HepG2 (cell line): ENCODE measurements at regions not wholly inside any gene's neighbourhood (a gene's known extent, or its start where the extent isn't known, plus 50 kb on each side); places are given as distances from the start of the nearest gene placed in this dataset.

Experiments
- ATAC-seq: fragments of 200-7000 bp; cut with Tn5 transposase; 3 replicates; pipeline ENCODE4 v1.9.1; 2020; ENCODE audit warnings: mild to moderate bottlenecking, moderate library complexity
- BruUV-seq: library from RNA; stranded (reverse); fragments of 400-500 nt; replicated peaks from 2 replicates; lab custom pipeline; 2021; lab: Mats Ljungman, UMichigan
- CTCF ChIA-PET: fragments of 300-600 bp; formaldehyde crosslinking; extraction: SDS; loops from one replicate; lab custom pipeline; 2021; ENCODE audit warnings: low total read pairs, inconsistent platforms, low intra/inter-chr PET ratio; lab: Yijun Ruan, JAX
- POLR2A ChIA-PET: fragments of 350-600 bp; sonication (Branson Sonifier 250); formaldehyde crosslinking; loops from one replicate; lab custom pipeline; 2020; ENCODE audit warnings: antibody characterized with exemption, inconsistent platforms; lab: Yijun Ruan, JAX
- DNase-seq: peaks from one replicate; pipeline ENCODE4 v3.0.0-alpha.2; 2015; ENCODE audit warnings: low spot score
- FAIRE-seq: peaks from 3 replicates; lab custom pipeline; 2011; peaks lifted over from hg19 to GRCh38; lab: Jason Lieb, UNC
- H2AFZ ChIP-seq: one replicate; pipeline ENCODE4 v1.6.1; 2011; ENCODE audit warnings: low read length, inconsistent platforms
- H3K27ac ChIP-seq: fragments of 300-600 bp; 3 replicates; pipeline ENCODE4 v1.8.0; 2011; ENCODE audit warnings: mixed run types, mild to moderate bottlenecking, mixed read lengths, low read length, inconsistent platforms; ENCODE audit not compliant: insufficient read depth; ENCODE audit errors: extremely low read length
- H3K27me3 ChIP-seq, 2 experiments: fragments of 200-600 bp in 1 of 2; 2 replicates in 1 of 2; 3 replicates in 1 of 2; pipeline versions ENCODE4 v1.6.0 to v1.8.0; 2011; ENCODE audit warnings: low read length in 2 of 2, mild to moderate bottlenecking in 2 of 2, moderate library complexity in 2 of 2, inconsistent platforms in 1 of 2; ENCODE audit not compliant: insufficient read depth in 2 of 2, control insufficient read depth in 1 of 2
- H3K36me3 ChIP-seq, 2 experiments: fragments of 200-600 bp in 1 of 2; replicated peaks in 1 of 2; 2 replicates in 1 of 2; 3 replicates in 1 of 2; pipeline versions ENCODE4 v1.5.1 to v1.8.0; 2011; ENCODE audit warnings: low read length in 2 of 2, inconsistent platforms in 1 of 2; ENCODE audit not compliant: insufficient read depth in 2 of 2, control insufficient read depth in 1 of 2
- H3K4me1 ChIP-seq: 2 replicates; pipeline ENCODE4 v1.5.1; 2012; ENCODE audit warnings: low read length, inconsistent platforms; ENCODE audit not compliant: insufficient read depth
- H3K4me2 ChIP-seq: 2 replicates; pipeline ENCODE4 v1.6.0; 2011; ENCODE audit warnings: low read depth, low read length, inconsistent platforms
- H3K4me3 ChIP-seq, 3 experiments: fragments of 200-600 bp in 1 of 3; sonication (generic), shearing (Covaris generic) in 1 of 3; replicated peaks in 1 of 3; 2 replicates each; pipeline ENCODE4 v1.5.1; 2011 to 2016; ENCODE audit warnings: low read length in 3 of 3, inconsistent platforms in 2 of 3, low read depth in 2 of 3, mild to moderate bottlenecking in 2 of 3, control low read depth in 1 of 3, mixed read lengths in 1 of 3; ENCODE audit not compliant: insufficient read depth in 1 of 3
- H3K79me2 ChIP-seq: one replicate; pipeline ENCODE4 v1.6.1; 2011; ENCODE audit warnings: low read length, inconsistent platforms; ENCODE audit not compliant: insufficient read depth
- H3K9ac ChIP-seq: 2 replicates; pipeline ENCODE4 v1.6.0; 2011; ENCODE audit warnings: mild to moderate bottlenecking, low read depth, low read length, inconsistent platforms; ENCODE audit not compliant: insufficient read depth
- H3K9me3 ChIP-seq: 2 replicates; pipeline ENCODE4 v1.5.1; 2012; ENCODE audit warnings: mild to moderate bottlenecking, low read length
- H4K20me1 ChIP-seq: 2 replicates; pipeline ENCODE4 v1.6.0; 2011; ENCODE audit warnings: inconsistent platforms, mild to moderate bottlenecking, low read length, moderate library complexity; ENCODE audit not compliant: insufficient read depth
- CREB3 ChIP-seq: sonication (generic); formaldehyde crosslinking; IDR thresholded peaks from 2 replicates; pipeline ENCODE4 v1.5.0; 2020; ENCODE audit warnings: missing genetic modification reagents
- FOSL1 ChIP-seq: sonication (generic); formaldehyde crosslinking; IDR thresholded peaks from 2 replicates; pipeline ENCODE4 v1.9.0; 2021; ENCODE audit warnings: missing genetic modification reagents, borderline replicate concordance
- HHEX ChIP-seq: IDR thresholded peaks from 2 replicates; pipeline ENCODE4 v1.6.1; 2016; ENCODE audit warnings: control low read depth
- KAT7 ChIP-seq: IDR thresholded peaks from 2 replicates; pipeline ENCODE4 v1.6.1; 2018; ENCODE audit warnings: borderline replicate concordance, missing compliant biosample characterization
- ZBTB33 ChIP-seq: sonication (generic); formaldehyde crosslinking; IDR thresholded peaks from 2 replicates; pipeline ENCODE4 v1.4.0; 2020; ENCODE audit warnings: missing genetic modification reagents
- ZNF589 ChIP-seq: sonication (generic); formaldehyde crosslinking; conservative IDR thresholded peaks from 2 replicates; pipeline ENCODE4 v1.8.0; 2022; ENCODE audit warnings: mild to moderate bottlenecking, moderate library complexity, missing genetic modification reagents
- ZSCAN30 ChIP-seq: sonication (generic); formaldehyde crosslinking; IDR thresholded peaks from 2 replicates; pipeline ENCODE4 v1.5.0; 2020; ENCODE audit warnings: mild to moderate bottlenecking, missing genetic modification reagents
- WGBS: methylation state at CpG from one replicate; pipeline ENCODE4 v1.1.6; 2017; ENCODE audit warnings: low lambda C conversion rate; 5-methylcytosine and 5-hydroxymethylcytosine counted together
- in situ Hi-C: cut with HindIII; loops from 2 replicates; pipeline ENCODE4 v1.10.0; 2017; ENCODE audit warnings: low pct_unique_long_range_greater_than_20kb; ENCODE audit not compliant: extremely low pct_ligation_motif_present
- intact Hi-C: fragments of 100-400 bp; cut with micrococcal nuclease; formaldehyde crosslinking; loops from one replicate; pipeline ENCODE4 v1.10.0; 2022; ENCODE audit not compliant: unreplicated experiment

GRCh38 chr2:17124575-17125318 lies 393.5 kb downstream of the RAD51AP2 start:
- Histone ChIP-seq H3K4me1 (no peaks in the 10 kb centered on the region), H3K79me2 (no peaks in the 10 kb centered on the region), H3K4me2 (no peak overlapping the region), H3K27ac (no peak overlapping the region), H4K20me1 (no peaks in the 10 kb centered on the region), H2AFZ (no peak overlapping the region), H3K9me3 (no peaks in the 10 kb centered on the region), H3K36me3 (no peaks in the 10 kb centered on the region), H3K27me3 (no peaks in the 10 kb centered on the region), H3K9ac (no peak overlapping the region), H3K4me3 (no peak overlapping the region)
- WGBS = 80% methylated on average over 1 of the region's 1 CpG
- POLR2A ChIA-PET = no interaction called here
- no TSS peak for BruUV-seq
- DNase-seq (no peak), FAIRE-seq (no peak), ATAC-seq (no peak)
- no peak for TF ChIP-seq ZSCAN30 (CRISPR knock-in tag)
- no peak for TF ChIP-seq ZNF589 (CRISPR knock-in tag)
- no peak for TF ChIP-seq CREB3 (CRISPR knock-in tag)
- TF ChIP-seq HHEX (CRISPR knock-in tag) = no peak
- TF ChIP-seq FOSL1 (CRISPR knock-in tag) = no peak
- no peak for TF ChIP-seq KAT7 (CRISPR knock-in tag)
- no peak for TF ChIP-seq ZBTB33 (CRISPR knock-in tag)
- intact Hi-C loops = loop anchor here (10.0 kb wide), 1 partner anchor 660 kb away; no protein-coding TSS in a partner anchor
- in situ Hi-C loops = no loop called here
- CTCF ChIA-PET = no interaction called here
